DND-41 (cell line): ENCODE measurements at regions not wholly inside any gene's neighbourhood (a gene's known extent, or its start where the extent isn't known, plus 50 kb on each side); places are given as distances from the start of the nearest gene placed in this dataset.

ENCODE experiments used
- ATAC-seq: fragments of 200-7000 bp; cut with Tn5 transposase; 3 replicates; pipeline ENCODE4 v1.9.1; 2021; ENCODE audit warnings: low read depth; ENCODE audit not compliant: insufficient read depth
- DNase-seq: peaks from one replicate; pipeline ENCODE4 v3.0.0-alpha.2; 2020
- H2AFZ ChIP-seq: 2 replicates; pipeline ENCODE4 v1.6.0; 2012; ENCODE audit warnings: low read depth, low read length
- H3K27ac ChIP-seq: 2 replicates; pipeline ENCODE4 v1.5.1; 2012; ENCODE audit warnings: low read length, inconsistent platforms
- H3K27me3 ChIP-seq: fragments of 200-600 bp; sonication (generic); 2 replicates; pipeline ENCODE4 v1.6.0; 2012; ENCODE audit warnings: low read length, mild to moderate bottlenecking, inconsistent platforms; ENCODE audit not compliant: insufficient read depth, poor library complexity
- H3K36me3 ChIP-seq: 2 replicates; pipeline ENCODE4 v1.5.1; 2012; ENCODE audit warnings: low read length, inconsistent platforms; ENCODE audit not compliant: insufficient read depth
- H3K4me1 ChIP-seq: 2 replicates; pipeline ENCODE4 v1.5.1; 2012; ENCODE audit warnings: mild to moderate bottlenecking, low read length; ENCODE audit not compliant: insufficient read depth
- H3K4me2 ChIP-seq: 2 replicates; pipeline ENCODE4 v1.6.0; 2012; ENCODE audit warnings: mild to moderate bottlenecking, moderate library complexity, low read length, inconsistent platforms; ENCODE audit not compliant: insufficient read depth
- H3K4me3 ChIP-seq, 2 experiments: fragments of 200-600 bp in 1 of 2; shearing (Covaris generic) in 1 of 2; 2 replicates each; pipeline ENCODE4 v1.5.1; 2012 to 2016; ENCODE audit warnings: inconsistent platforms in 2 of 2, low read length in 2 of 2, mild to moderate bottlenecking in 2 of 2, low read depth in 1 of 2, moderate library complexity in 1 of 2
- H3K79me2 ChIP-seq: 2 replicates; pipeline ENCODE4 v1.6.0; 2012; ENCODE audit warnings: low read length, inconsistent platforms; ENCODE audit not compliant: insufficient read depth
- H3K9ac ChIP-seq: 2 replicates; pipeline ENCODE4 v1.6.0; 2012; ENCODE audit warnings: low read depth, mild to moderate bottlenecking, inconsistent platforms, low read length, moderate library complexity
- H3K9me3 ChIP-seq: 2 replicates; pipeline ENCODE4 v1.5.1; 2012; ENCODE audit warnings: low read length, moderate library complexity, mild to moderate bottlenecking, inconsistent platforms; ENCODE audit not compliant: insufficient read depth, severe bottlenecking
- H4K20me1 ChIP-seq: 2 replicates; pipeline ENCODE4 v1.6.0; 2012; ENCODE audit warnings: low read length; ENCODE audit not compliant: insufficient read depth
- CTCF ChIP-seq: IDR thresholded peaks from 2 replicates; pipeline ENCODE4 v1.5.1; 2012; ENCODE audit warnings: borderline replicate concordance, low read length, moderate library complexity, mild to moderate bottlenecking; ENCODE audit not compliant: poor library complexity, severe bottlenecking; ENCODE audit errors: extremely low read depth
- EZH2 ChIP-seq: IDR thresholded peaks from 3 replicates; pipeline ENCODE4 v1.6.1; 2012; ENCODE audit warnings: borderline replicate concordance, low read depth, mild to moderate bottlenecking, moderate library complexity, low read length, inconsistent platforms; ENCODE audit not compliant: severe bottlenecking

- Histone ChIP-seq H3K4me3 (no peak overlapping the region), H3K27me3 (peaks cover 7% of the 10 kb centered on the region), H3K36me3 (no peaks in the 10 kb centered on the region), H2AFZ (no peak overlapping the region), H3K4me2 (no peak overlapping the region), H3K4me1 (no peaks in the 10 kb centered on the region), H4K20me1 (no peaks in the 10 kb centered on the region), H3K27ac (no peak overlapping the region), H3K79me2 (no peaks in the 10 kb centered on the region), H3K9me3 (no peaks in the 10 kb centered on the region), H3K9ac (no peak overlapping the region)
- ATAC-seq (no peak), DNase-seq (no peak)
- TF ChIP-seq CTCF (no peak), EZH2 (no peak)
These were observed 120.6 kb downstream of the BAMBI start for GRCh38 chr10:28797904-28798371.

- ATAC-seq (no peak), DNase-seq (no peak)
- Histone ChIP-seq H3K4me2 (no peak overlapping the region), H4K20me1 (no peaks in the 10 kb centered on the region), H3K4me1 (no peaks in the 10 kb centered on the region), H3K27me3 (peaks cover 7% of the 10 kb centered on the region), H3K9ac (no peak overlapping the region), H3K4me3 (no peak overlapping the region), H2AFZ (no peak overlapping the region), H3K36me3 (no peaks in the 10 kb centered on the region), H3K9me3 (no peaks in the 10 kb centered on the region), H3K79me2 (no peaks in the 10 kb centered on the region), H3K27ac (no peak overlapping the region)
- no peak for TF ChIP-seq EZH2
- no peak for TF ChIP-seq CTCF
These were observed 121.2 kb downstream of the BAMBI start for GRCh38 chr10:28798428-28798955.

GRCh38 chr10:28798964-28799363 is 121.6 kb downstream of the BAMBI start:
- Histone ChIP-seq H3K79me2 (no peaks in the 10 kb centered on the region), H3K4me2 (no peak overlapping the region), H3K9ac (no peak overlapping the region), H3K36me3 (no peaks in the 10 kb centered on the region), H3K4me3 (no peak overlapping the region), H2AFZ (no peak overlapping the region), H3K27me3 (peaks cover 7% of the 10 kb centered on the region), H3K27ac (no peak overlapping the region), H4K20me1 (no peaks in the 10 kb centered on the region), H3K4me1 (no peaks in the 10 kb centered on the region), H3K9me3 (no peaks in the 10 kb centered on the region)
- ATAC-seq (no peak), DNase-seq (no peak)
- TF ChIP-seq CTCF (no peak), EZH2 (no peak)
